Adrenal gland (tissue), 9 donors: ENCODE measurements at regions not wholly inside any gene's neighbourhood (a gene's known extent, or its start where the extent isn't known, plus 50 kb on each side); places are given as distances from the start of the nearest gene placed in this dataset.

Source experiments
- DNase-seq, 7 donors: peaks; one replicate each; pipeline ENCODE4 v3.0.0-alpha.2; 2019 to 2020
- H3K27ac ChIP-seq, 5 donors: fragments of 200-600 bp; sonication (generic) in 4 of 5; 1 replicate in 3 of 5; 2 replicates in 2 of 5; pipeline versions ENCODE4 v1.5.1 to v1.8.0; 2016 to 2020; ENCODE audit warnings: mild to moderate bottlenecking in 1 of 5
- H3K27me3 ChIP-seq: fragments of 200-600 bp; 2 replicates; pipeline ENCODE4 v1.8.0; 2021
- H3K36me3 ChIP-seq, 2 donors: fragments of 200-600 bp; replicated peaks in 1 of 2; 1 replicate in 1 of 2; 2 replicates in 1 of 2; pipeline versions ENCODE4 v1.5.1 to v1.8.0; 2018 to 2022
- H3K4me1 ChIP-seq, 2 donors: fragments of 200-600 bp; replicated peaks in 1 of 2; 1 replicate in 1 of 2; 2 replicates in 1 of 2; pipeline versions ENCODE4 v1.5.1 to v1.8.0; 2018 to 2021
- H3K4me3 ChIP-seq, 4 donors: fragments of 200-600 bp; sonication (generic) in 3 of 4; one replicate each; pipeline ENCODE4 v1.5.1; 2016 to 2018
- H3K9me3 ChIP-seq, 3 donors: fragments of 200-600 bp; sonication (generic) in 1 of 3; replicated peaks in 1 of 3; 1 replicate in 2 of 3; 2 replicates in 1 of 3; pipeline versions ENCODE4 v1.5.1 to v1.8.0; 2016 to 2021
- POLR2A ChIP-seq, 2 donors: fragments of 450-650 bp; IDR thresholded peaks; one replicate each; pipeline ENCODE4 v1.6.1; 2017; ENCODE audit warnings: antibody characterized with exemption in 2 of 2, mild to moderate bottlenecking in 2 of 2, moderate library complexity in 1 of 2
- WGBS, 4 donors: extraction: QIAGEN DNeasy Blood & Tissue Kit in 2 of 4; methylation state at CpG; one replicate each; pipeline versions ENCODE4 v1.1.5 to v1.1.7; 2013 to 2017; 5-methylcytosine and 5-hydroxymethylcytosine counted together
- intact Hi-C, 2 donors: fragments of 100-400 bp; cut with DNase I; formaldehyde crosslinking; loops; one replicate each; pipeline versions ENCODE4 v1.14.1 to v1.15.0; 2022 to 2023
- TF ChIP-seq, protein P1 (sequence below), 6 experiments: fragments of 450-650 bp in 4 of 6; fragments of 200-600 bp in 2 of 6; sonication (generic) in 1 of 6; IDR thresholded peaks; 1 replicate in 5 of 6; 2 replicates in 1 of 6; pipeline versions ENCODE4 v1.5.1 to v1.8.0; 2016 to 2021; ENCODE audit warnings: antibody characterized with exemption in 6 of 6, mild to moderate bottlenecking in 2 of 6, moderate library complexity in 1 of 6
- donor health status: healthy with polysubstance abuse.
- donor health status: Bipolar disorder and iron deficiency.
- donor health status: DM: yes; HTN: yes; CAD: no.
- donor health status: DM: no; HTN: no; CAD: no.
- donor health status: DM: no; HTN: no; CAD: no.

DNA sequence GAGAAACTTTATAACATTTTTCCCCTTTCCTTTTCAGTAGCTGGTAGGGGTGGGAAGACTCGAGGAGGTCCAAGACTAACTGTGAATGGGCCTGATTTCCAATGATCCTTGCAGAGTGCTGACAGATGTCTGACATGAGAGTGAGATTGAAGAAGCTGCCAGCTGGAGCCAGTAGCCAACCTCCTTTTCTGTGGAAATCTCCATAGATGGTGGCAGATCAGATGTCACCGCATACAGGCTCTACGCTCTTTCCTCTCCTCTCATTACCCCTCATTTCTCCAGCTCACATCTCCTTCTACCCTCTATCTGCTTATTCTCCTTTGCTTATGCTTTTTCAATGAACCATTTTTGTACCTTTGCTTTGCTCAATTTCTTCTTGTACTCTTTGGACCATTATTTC is 395.2 kb upstream of the TNC start:
- 68 to 92% (median 89%) methylated on average over 3 of the region's 3 CpGs for WGBS, 4 donors
- H3K4me3 ChIP-seq = no peak overlapping the region
- no peaks in the 10 kb centered on the region for H3K4me1 ChIP-seq
- DNase-seq = no peak
- no peaks in the 10 kb centered on the region for H3K36me3 ChIP-seq
- no peaks in the 10 kb centered on the region for H3K9me3 ChIP-seq
- no peak overlapping the region for H3K27ac ChIP-seq
- TF ChIP-seq, protein P1, sequence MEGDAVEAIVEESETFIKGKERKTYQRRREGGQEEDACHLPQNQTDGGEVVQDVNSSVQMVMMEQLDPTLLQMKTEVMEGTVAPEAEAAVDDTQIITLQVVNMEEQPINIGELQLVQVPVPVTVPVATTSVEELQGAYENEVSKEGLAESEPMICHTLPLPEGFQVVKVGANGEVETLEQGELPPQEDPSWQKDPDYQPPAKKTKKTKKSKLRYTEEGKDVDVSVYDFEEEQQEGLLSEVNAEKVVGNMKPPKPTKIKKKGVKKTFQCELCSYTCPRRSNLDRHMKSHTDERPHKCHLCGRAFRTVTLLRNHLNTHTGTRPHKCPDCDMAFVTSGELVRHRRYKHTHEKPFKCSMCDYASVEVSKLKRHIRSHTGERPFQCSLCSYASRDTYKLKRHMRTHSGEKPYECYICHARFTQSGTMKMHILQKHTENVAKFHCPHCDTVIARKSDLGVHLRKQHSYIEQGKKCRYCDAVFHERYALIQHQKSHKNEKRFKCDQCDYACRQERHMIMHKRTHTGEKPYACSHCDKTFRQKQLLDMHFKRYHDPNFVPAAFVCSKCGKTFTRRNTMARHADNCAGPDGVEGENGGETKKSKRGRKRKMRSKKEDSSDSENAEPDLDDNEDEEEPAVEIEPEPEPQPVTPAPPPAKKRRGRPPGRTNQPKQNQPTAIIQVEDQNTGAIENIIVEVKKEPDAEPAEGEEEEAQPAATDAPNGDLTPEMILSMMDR (IDR thresholded peaks at IDR 0.05) = no peak
- no peak for TF ChIP-seq POLR2A (IDR thresholded peaks at IDR 0.05)
- no peaks in the 10 kb centered on the region for H3K27me3 ChIP-seq
- intact Hi-C loops = no loop called here

DNA sequence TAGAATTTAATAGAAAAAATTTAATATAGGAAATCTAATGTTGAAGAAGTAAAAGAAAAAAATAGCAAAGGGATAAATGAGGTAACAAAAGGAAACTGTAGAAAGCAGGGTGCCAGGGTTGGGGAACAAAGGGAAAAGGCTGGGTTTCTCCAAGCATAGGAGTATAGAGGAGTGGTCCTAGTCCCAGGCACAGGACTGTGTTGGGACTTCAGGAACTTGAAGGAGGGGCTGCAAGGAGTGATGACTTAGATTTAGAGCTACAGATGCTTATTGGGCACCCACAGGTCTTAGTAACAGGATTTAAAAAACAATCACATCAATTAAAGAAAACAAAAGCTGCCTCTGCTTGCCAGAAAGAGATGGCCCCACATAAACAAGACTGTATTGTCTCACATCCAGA is 396.5 kb upstream of the TNC start:
- intact Hi-C loops = no loop called here
- Histone ChIP-seq H3K4me1 (no peaks in the 10 kb centered on the region), H3K9me3 (no peaks in the 10 kb centered on the region), H3K36me3 (no peaks in the 10 kb centered on the region), H3K4me3 (no peak overlapping the region), H3K27me3 (no peaks in the 10 kb centered on the region), H3K27ac (no peak overlapping the region)
- no peak for DNase-seq
- TF ChIP-seq, protein P1 (IDR thresholded peaks at IDR 0.05) = no peak
- no peak for TF ChIP-seq POLR2A (IDR thresholded peaks at IDR 0.05)

DNA sequence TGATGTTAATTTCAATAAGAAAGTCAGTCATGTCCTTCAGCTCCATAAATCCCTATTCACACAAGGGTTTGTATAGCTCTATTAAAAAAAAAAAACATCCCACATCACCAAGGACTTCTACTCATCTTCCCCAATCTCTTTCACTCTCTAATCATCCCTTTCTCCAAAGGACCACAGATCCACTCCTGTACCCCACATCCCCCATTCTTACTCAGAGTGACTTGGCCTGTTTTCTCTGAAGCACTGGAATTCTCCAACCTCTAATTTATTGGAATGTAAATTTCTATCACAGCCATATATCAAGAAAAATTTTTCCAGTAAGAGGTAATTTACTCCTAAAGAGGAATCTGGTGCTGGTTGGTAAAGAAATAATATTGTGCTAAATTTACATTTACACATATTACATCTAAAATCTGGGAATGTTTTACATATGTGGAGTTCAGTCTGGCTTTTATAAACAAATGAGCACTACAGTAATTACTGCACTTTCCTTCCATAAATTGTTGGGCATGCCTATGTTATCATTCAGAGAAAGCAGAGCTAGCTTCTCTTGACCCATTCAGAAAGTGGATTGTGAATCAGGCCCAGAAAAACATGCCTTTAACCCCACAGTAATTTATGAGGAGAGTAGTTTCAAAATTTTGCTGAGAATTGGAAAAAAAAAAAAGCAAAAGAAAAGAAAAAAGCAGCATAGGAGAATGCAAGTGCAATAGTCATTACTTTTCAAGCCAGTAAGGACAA is 399.5 kb upstream of the TNC start:
- TF ChIP-seq, protein P1 (IDR thresholded peaks at IDR 0.05) = no peak
- no peak for TF ChIP-seq POLR2A (IDR thresholded peaks at IDR 0.05)
- intact Hi-C loops = no loop called here
- DNase-seq = no peak

DNA sequence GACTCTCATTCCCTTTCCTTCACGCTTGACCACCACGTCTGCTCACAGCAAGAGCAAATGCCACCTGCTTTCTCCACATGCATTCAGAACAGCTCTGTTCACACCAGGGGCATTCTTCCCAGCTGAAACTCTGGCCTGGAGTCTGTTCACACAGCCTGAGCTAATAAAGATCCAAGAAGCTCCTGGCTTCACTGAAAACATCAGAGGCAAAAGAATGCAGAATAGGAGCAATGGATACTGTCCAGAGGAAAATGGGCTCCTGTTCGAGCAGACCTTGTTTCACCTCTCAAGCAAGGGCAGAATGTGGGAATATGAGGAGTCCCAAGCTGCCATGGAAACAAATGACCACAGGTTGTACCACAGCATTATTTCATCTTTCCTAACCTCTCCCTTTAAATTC is 402.7 kb upstream of the TNC start:
- 63 to 71% (median 66%) methylated on average over 3 of the region's 3 CpGs for WGBS, 4 donors

More for the DNA sequence above, 399.5 kb upstream of the TNC start:
- H3K27ac ChIP-seq = no peak overlapping the region
- H3K4me1 ChIP-seq = no peaks in the 10 kb centered on the region
- H3K27me3 ChIP-seq = no peaks in the 10 kb centered on the region
- no peak overlapping the region for H3K4me3 ChIP-seq
- H3K9me3 ChIP-seq = no peaks in the 10 kb centered on the region
- H3K36me3 ChIP-seq = no peaks in the 10 kb centered on the region

More for the DNA sequence above, 402.7 kb upstream of the TNC start:
- intact Hi-C loops = no loop called here
- no peaks in the 10 kb centered on the region for H3K27me3 ChIP-seq
- no peaks in the 10 kb centered on the region for H3K9me3 ChIP-seq
- no peak overlapping the region for H3K27ac ChIP-seq
- TF ChIP-seq, protein P1 (IDR thresholded peaks at IDR 0.05) = no peak
- TF ChIP-seq POLR2A (IDR thresholded peaks at IDR 0.05) = no peak
- no peaks in the 10 kb centered on the region for H3K4me1 ChIP-seq
- no peaks in the 10 kb centered on the region for H3K36me3 ChIP-seq
- no peak overlapping the region for H3K4me3 ChIP-seq
- DNase-seq = no peak
